IPS-20b (cell line): ENCODE measurements at regions not wholly inside any gene's neighbourhood (a gene's known extent, or its start where the extent isn't known, plus 50 kb on each side); places are given as distances from the start of the nearest gene placed in this dataset.

Source experiments
- H3K27ac ChIP-seq: one replicate; pipeline ENCODE4 v1.5.1; 2013; ENCODE audit warnings: low read length
- H3K27me3 ChIP-seq: 2 replicates; pipeline ENCODE4 v1.6.1; 2013; ENCODE audit warnings: mild to moderate bottlenecking, low read length, inconsistent platforms; ENCODE audit not compliant: insufficient read depth
- H3K36me3 ChIP-seq: 2 replicates; pipeline ENCODE4 v1.6.1; 2013; ENCODE audit warnings: low read depth, mild to moderate bottlenecking, inconsistent platforms, low read length, moderate library complexity; ENCODE audit not compliant: insufficient read depth
- H3K4me1 ChIP-seq: 2 replicates; pipeline ENCODE4 v1.6.1; 2013; ENCODE audit warnings: mild to moderate bottlenecking, control low read depth, inconsistent platforms, low read length, moderate library complexity; ENCODE audit not compliant: insufficient read depth
- H3K4me3 ChIP-seq: 2 replicates; pipeline ENCODE4 v1.5.1; 2013; ENCODE audit warnings: mild to moderate bottlenecking, low read length, inconsistent platforms
- H3K9ac ChIP-seq: 2 replicates; pipeline ENCODE4 v1.6.1; 2013; ENCODE audit warnings: low read depth, mild to moderate bottlenecking, inconsistent platforms, low read length, moderate library complexity
- H3K9me3 ChIP-seq: 2 replicates; pipeline ENCODE4 v1.6.1; 2013; ENCODE audit warnings: mild to moderate bottlenecking, low read depth, low read length, inconsistent platforms; ENCODE audit not compliant: insufficient read depth

- Histone ChIP-seq H3K27ac (no peak overlapping the region), H3K9ac (no peak overlapping the region), H3K9me3 (no peaks in the 10 kb centered on the region), H3K36me3 (no peaks in the 10 kb centered on the region), H3K4me3 (no peak overlapping the region), H3K4me1 (no peaks in the 10 kb centered on the region), H3K27me3 (no peaks in the 10 kb centered on the region; the same call in 1 of the 2 replicates)
Observed at GRCh38 chr7:24034251-24034650, 249.7 kb upstream of the NPY start.

GRCh38 chr7:24035366-24036032 lies 248.5 kb upstream of the NPY start:
- Histone ChIP-seq H3K9me3 (no peaks in the 10 kb centered on the region), H3K4me1 (no peaks in the 10 kb centered on the region), H3K9ac (no peak overlapping the region), H3K4me3 (no peak overlapping the region), H3K36me3 (no peaks in the 10 kb centered on the region), H3K27ac (no peak overlapping the region), H3K27me3 (no peaks in the 10 kb centered on the region; the same call in 1 of the 2 replicates)

- H3K4me1 ChIP-seq, result no peaks in the 10 kb centered on the region
- no peaks in the 10 kb centered on the region for H3K36me3 ChIP-seq
- no peak overlapping the region for H3K9ac ChIP-seq
- H3K4me3 ChIP-seq, result no peak overlapping the region
- H3K27ac ChIP-seq, result no peak overlapping the region
- H3K27me3 ChIP-seq, result no peaks in the 10 kb centered on the region; the same call in 1 of the 2 replicates
- H3K9me3 ChIP-seq, result no peaks in the 10 kb centered on the region
Observed at GRCh38 chr7:24036033-24036412, 248.0 kb upstream of the NPY start.

GRCh38 chr7:24038993-24039392 lies 245.0 kb upstream of the NPY start:
- no peak overlapping the region for H3K9ac ChIP-seq
- H3K4me3 ChIP-seq, result no peak overlapping the region
- H3K9me3 ChIP-seq, result no peaks in the 10 kb centered on the region
- H3K36me3 ChIP-seq, result no peaks in the 10 kb centered on the region
- no peak overlapping the region for H3K27ac ChIP-seq
- H3K27me3 ChIP-seq, result no peaks in the 10 kb centered on the region
- H3K4me1 ChIP-seq, result 0 out of 2 replicates have a peak, but pooled peaks cover 3% of the 10 kb centered on the region

- Histone ChIP-seq H3K27me3 (no peaks in the 10 kb centered on the region), H3K4me1 (0 out of 2 replicates have a peak, but pooled peaks cover 3% of the 10 kb centered on the region), H3K9ac (no peak overlapping the region), H3K9me3 (no peaks in the 10 kb centered on the region), H3K27ac (no peak overlapping the region), H3K36me3 (no peaks in the 10 kb centered on the region), H3K4me3 (no peak overlapping the region)
Observed at GRCh38 chr7:24039991-24040624, 243.9 kb upstream of the NPY start.

- Histone ChIP-seq H3K9me3 (no peaks in the 10 kb centered on the region), H3K27me3 (no peaks in the 10 kb centered on the region), H3K27ac (no peak overlapping the region), H3K4me1 (0 out of 2 replicates have a peak, but pooled peaks cover 3% of the 10 kb centered on the region), H3K36me3 (no peaks in the 10 kb centered on the region), H3K9ac (no peak overlapping the region), H3K4me3 (no peak overlapping the region)
Observed at GRCh38 chr7:24042028-24042427, 242.0 kb upstream of the NPY start.

GRCh38 chr7:24049296-24049695 lies 234.7 kb upstream of the NPY start:
- no peaks in the 10 kb centered on the region for H3K36me3 ChIP-seq
- H3K4me3 ChIP-seq, result no peak overlapping the region
- no peaks in the 10 kb centered on the region for H3K27me3 ChIP-seq
- H3K9me3 ChIP-seq, result no peaks in the 10 kb centered on the region
- no peak overlapping the region for H3K27ac ChIP-seq
- peaks cover 8% of the 10 kb centered on the region for H3K4me1 ChIP-seq
- H3K9ac ChIP-seq, result no peak overlapping the region

- Histone ChIP-seq H3K4me1 (peaks cover 11% of the 10 kb centered on the region), H3K27me3 (no peaks in the 10 kb centered on the region; the same call in 1 of the 2 replicates), H3K36me3 (no peaks in the 10 kb centered on the region), H3K9ac (no peak overlapping the region), H3K9me3 (no peaks in the 10 kb centered on the region), H3K4me3 (no peak overlapping the region), H3K27ac (no peak overlapping the region)
Observed at GRCh38 chr7:24050991-24051560, 232.9 kb upstream of the NPY start.

GRCh38 chr7:24051651-24052050 lies 232.3 kb upstream of the NPY start:
- Histone ChIP-seq H3K4me3 (no peak overlapping the region), H3K27me3 (no peaks in the 10 kb centered on the region; the same call in 1 of the 2 replicates), H3K4me1 (peaks cover 11% of the 10 kb centered on the region), H3K36me3 (no peaks in the 10 kb centered on the region), H3K27ac (no peak overlapping the region), H3K9me3 (no peaks in the 10 kb centered on the region), H3K9ac (no peak overlapping the region)

GRCh38 chr7:24052572-24053260 lies 231.3 kb upstream of the NPY start:
- no peaks in the 10 kb centered on the region; the same call in 1 of the 2 replicates for H3K27me3 ChIP-seq
- no peaks in the 10 kb centered on the region for H3K9me3 ChIP-seq
- no peak overlapping the region for H3K9ac ChIP-seq
- no peaks in the 10 kb centered on the region for H3K36me3 ChIP-seq
- no peak overlapping the region for H3K27ac ChIP-seq
- H3K4me3 ChIP-seq, result no peak overlapping the region
- peaks cover 11% of the 10 kb centered on the region for H3K4me1 ChIP-seq

GRCh38 chr7:24054236-24054635 lies 229.8 kb upstream of the NPY start:
- Histone ChIP-seq H3K4me3 (no peak overlapping the region), H3K9ac (no peak overlapping the region), H3K9me3 (no peaks in the 10 kb centered on the region), H3K27ac (no peak overlapping the region), H3K27me3 (no peaks in the 10 kb centered on the region; the same call in 1 of the 2 replicates), H3K4me1 (peaks cover 11% of the 10 kb centered on the region), H3K36me3 (no peaks in the 10 kb centered on the region)
